Endothelial cell of umbilical vein (primary cell): ENCODE measurements at regions not wholly inside any gene's neighbourhood (a gene's known extent, or its start where the extent isn't known, plus 50 kb on each side); places are given as distances from the start of the nearest gene placed in this dataset.

Experiments
- BruUV-seq: library from RNA; stranded (reverse); fragments of 400-500 nt; replicated peaks from 2 replicates; lab custom pipeline; 2021; lab: Mats Ljungman, UMichigan
- CTCF ChIA-PET: fragments of 300-600, 350-600 bp; sonication (Branson Sonifier 250); formaldehyde crosslinking; loops from one replicate; lab custom pipeline; 2021; ENCODE audit warnings: antibody characterized with exemption, inconsistent platforms; lab: Charles Lee
- POLR2A ChIA-PET: fragments of 300-600, 350-600 bp; sonication (Branson Sonifier 250); formaldehyde crosslinking; loops from one replicate; lab custom pipeline; 2021; ENCODE audit warnings: antibody characterized with exemption, inconsistent platforms; lab: Charles Lee
- DNase-seq: peaks from one replicate; pipeline ENCODE4 v3.0.0-alpha.2; 2011; ENCODE audit warnings: low read depth, low spot score
- FAIRE-seq: peaks from 2 replicates; lab custom pipeline; 2011; peaks lifted over from hg19 to GRCh38; lab: Jason Lieb, UNC
- H2AFZ ChIP-seq: 2 replicates; pipeline ENCODE4 v1.6.0; 2012; ENCODE audit warnings: low read depth, low read length, control low read depth, inconsistent platforms
- H3K27ac ChIP-seq: 2 replicates; pipeline ENCODE4 v1.5.1; 2011; ENCODE audit warnings: low read depth, mild to moderate bottlenecking, control low read depth, low read length, moderate library complexity; ENCODE audit not compliant: insufficient read depth
- H3K27me3 ChIP-seq, 2 experiments: 2 replicates each; pipeline versions ENCODE4 v1.6.0 to v1.6.1; 2011; ENCODE audit warnings: low read length in 2 of 2, mixed read lengths in 1 of 2; ENCODE audit not compliant: control insufficient read depth in 2 of 2, insufficient read depth in 2 of 2
- H3K36me3 ChIP-seq, 2 experiments: 2 replicates in 1 of 2; 3 replicates in 1 of 2; pipeline ENCODE4 v1.5.1; 2011; ENCODE audit warnings: low read length in 2 of 2, mild to moderate bottlenecking in 1 of 2, moderate library complexity in 1 of 2; ENCODE audit not compliant: control insufficient read depth in 2 of 2, insufficient read depth in 2 of 2; ENCODE audit errors: extremely low read depth in 1 of 2
- H3K4me1 ChIP-seq: 3 replicates; pipeline ENCODE4 v1.5.1; 2011; ENCODE audit warnings: mild to moderate bottlenecking, low read length; ENCODE audit not compliant: control insufficient read depth, insufficient read depth; ENCODE audit errors: extremely low read depth
- H3K4me2 ChIP-seq: 2 replicates; pipeline ENCODE4 v1.6.1; 2011; ENCODE audit warnings: low read length, control low read depth, mixed read lengths; ENCODE audit not compliant: insufficient read depth
- H3K4me3 ChIP-seq, 3 experiments: fragments of 200-600 bp in 1 of 3; sonication (generic), shearing (Covaris generic) in 1 of 3; replicated peaks in 1 of 3; 2 replicates each; pipeline ENCODE4 v1.5.1; 2011 to 2016; ENCODE audit warnings: control low read depth in 3 of 3, low read length in 3 of 3, mild to moderate bottlenecking in 2 of 3, inconsistent platforms in 1 of 3, low read depth in 1 of 3, moderate library complexity in 1 of 3; ENCODE audit not compliant: insufficient read depth in 1 of 3
- H3K79me2 ChIP-seq: 2 replicates; pipeline ENCODE4 v1.6.0; 2012; ENCODE audit warnings: low read length, inconsistent platforms; ENCODE audit not compliant: control insufficient read depth, insufficient read depth
- H3K9ac ChIP-seq: replicated peaks from 2 replicates; pipeline ENCODE3; 2011; ENCODE audit warnings: low read length, control low read depth; ENCODE audit not compliant: insufficient read depth; ENCODE audit errors: extremely low read depth
- H3K9me1 ChIP-seq: replicated peaks from 3 replicates; pipeline ENCODE4 v1.6.0; 2011; ENCODE audit warnings: mild to moderate bottlenecking, low read length; ENCODE audit not compliant: control insufficient read depth, insufficient read depth; ENCODE audit errors: extremely low read depth
- H3K9me3 ChIP-seq: replicated peaks from 2 replicates; pipeline ENCODE4 v1.5.1; 2012; ENCODE audit warnings: low read length, inconsistent platforms; ENCODE audit not compliant: control insufficient read depth, insufficient read depth
- H4K20me1 ChIP-seq: replicated peaks from 2 replicates; pipeline ENCODE3; 2011; ENCODE audit warnings: mild to moderate bottlenecking, low read length; ENCODE audit not compliant: control insufficient read depth, insufficient read depth; ENCODE audit errors: extremely low read depth
- EZH2 ChIP-seq: IDR thresholded peaks from 2 replicates; pipeline ENCODE4 v1.6.1; 2012; ENCODE audit warnings: borderline replicate concordance, low read depth, mild to moderate bottlenecking, moderate library complexity, low read length, inconsistent platforms; ENCODE audit not compliant: severe bottlenecking
- FOS ChIP-seq: IDR thresholded peaks from 2 replicates; pipeline ENCODE4 v1.6.1; 2011; ENCODE audit warnings: mild to moderate bottlenecking, low read length, moderate library complexity, borderline replicate concordance; ENCODE audit not compliant: insufficient read depth
- JUN ChIP-seq: IDR thresholded peaks from 2 replicates; pipeline ENCODE4 v1.6.1; 2011; ENCODE audit warnings: borderline replicate concordance, low read depth; ENCODE audit not compliant: insufficient read length, insufficient read depth
- MYC ChIP-seq: IDR thresholded peaks from one replicate; pipeline ENCODE4 v1.6.1; 2011; ENCODE audit warnings: mild to moderate bottlenecking, low read depth, low read length
- POLR2AphosphoS5 ChIP-seq: IDR thresholded peaks from 2 replicates; pipeline ENCODE4 v1.6.1; 2012; ENCODE audit warnings: low read depth, mild to moderate bottlenecking, control low read depth, low read length, moderate library complexity; ENCODE audit not compliant: insufficient read depth
- dilution Hi-C: fragments of 300-500 bp; cut with MboI; formaldehyde crosslinking; loops from one replicate; pipeline ENCODE4 v1.15.0; 2019; ENCODE audit warnings: low sequenced_read_pairs; ENCODE audit not compliant: extremely low pct_ligation_motif_present
- intact Hi-C: fragments of 100-400 bp; cut with micrococcal nuclease; formaldehyde crosslinking; loops from one replicate; pipeline ENCODE4 v1.10.0; 2022
- TF ChIP-seq, protein P1 (sequence below), 2 donors: IDR thresholded peaks; 1 replicate in 1 of 2; 2 replicates in 1 of 2; pipeline ENCODE4 v1.5.1; 2011; ENCODE audit warnings: low read length in 2 of 2, mild to moderate bottlenecking in 2 of 2, moderate library complexity in 2 of 2, control low read depth in 1 of 2, inconsistent platforms in 1 of 2, low read depth in 1 of 2; ENCODE audit not compliant: insufficient read depth in 1 of 2; ENCODE audit errors: extremely low read depth in 1 of 2

DNA sequence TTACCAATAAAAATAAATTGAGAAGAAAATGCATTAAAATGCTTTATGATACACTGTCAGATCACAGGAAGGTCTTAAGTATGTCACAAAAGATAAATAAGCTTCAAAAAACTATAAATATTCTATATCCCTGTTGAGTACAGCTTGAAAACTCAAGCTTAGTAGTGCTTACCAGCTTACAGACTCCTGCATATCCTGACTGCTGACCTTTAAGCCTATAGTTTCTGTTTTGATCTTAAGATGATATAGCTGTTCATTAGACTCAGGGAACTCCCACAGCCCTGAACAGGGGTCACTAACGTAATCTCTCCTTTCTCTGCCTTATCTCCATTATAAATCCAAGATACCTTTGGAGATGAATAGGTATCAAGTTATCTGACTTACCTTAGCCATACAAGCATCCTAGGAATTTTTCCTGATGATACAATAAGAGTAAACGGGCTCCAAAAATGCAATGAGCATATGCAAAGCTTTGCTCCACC lies 93.7 kb upstream of the RBBP8 start:
- CTCF ChIA-PET, result interaction anchor here (0.6 to 2.6 kb wide), 7 partner anchors 10 to 144 kb away, joined by 3 to 7 read pairs (median 5); no protein-coding TSS in a partner anchor
- H3K9me1 ChIP-seq, result no peaks in the 10 kb centered on the region
- intact Hi-C loops, result no loop called here
- FAIRE-seq (no peak), DNase-seq (no peak)
- no peak overlapping the region for H3K27ac ChIP-seq
- H3K79me2 ChIP-seq, result no peaks in the 10 kb centered on the region
- no peak overlapping the region for H3K4me3 ChIP-seq
- no peaks in the 10 kb centered on the region for H3K4me1 ChIP-seq
- H3K27me3 ChIP-seq, result peaks cover 51 to 77% of the 10 kb centered on the region in 2 experiments
- H3K9me3 ChIP-seq, result no peaks in the 10 kb centered on the region
- no peaks in the 10 kb centered on the region for H4K20me1 ChIP-seq
- POLR2A ChIA-PET, result no interaction called here
- dilution Hi-C loops, result no loop called here
- no peak overlapping the region for H3K9ac ChIP-seq
- TF ChIP-seq MYC, result no peak
- no peak for TF ChIP-seq JUN
- no peak for TF ChIP-seq FOS
- TF ChIP-seq POLR2AphosphoS5, result no peak
- no peak for TF ChIP-seq EZH2
- TF ChIP-seq, protein P1, sequence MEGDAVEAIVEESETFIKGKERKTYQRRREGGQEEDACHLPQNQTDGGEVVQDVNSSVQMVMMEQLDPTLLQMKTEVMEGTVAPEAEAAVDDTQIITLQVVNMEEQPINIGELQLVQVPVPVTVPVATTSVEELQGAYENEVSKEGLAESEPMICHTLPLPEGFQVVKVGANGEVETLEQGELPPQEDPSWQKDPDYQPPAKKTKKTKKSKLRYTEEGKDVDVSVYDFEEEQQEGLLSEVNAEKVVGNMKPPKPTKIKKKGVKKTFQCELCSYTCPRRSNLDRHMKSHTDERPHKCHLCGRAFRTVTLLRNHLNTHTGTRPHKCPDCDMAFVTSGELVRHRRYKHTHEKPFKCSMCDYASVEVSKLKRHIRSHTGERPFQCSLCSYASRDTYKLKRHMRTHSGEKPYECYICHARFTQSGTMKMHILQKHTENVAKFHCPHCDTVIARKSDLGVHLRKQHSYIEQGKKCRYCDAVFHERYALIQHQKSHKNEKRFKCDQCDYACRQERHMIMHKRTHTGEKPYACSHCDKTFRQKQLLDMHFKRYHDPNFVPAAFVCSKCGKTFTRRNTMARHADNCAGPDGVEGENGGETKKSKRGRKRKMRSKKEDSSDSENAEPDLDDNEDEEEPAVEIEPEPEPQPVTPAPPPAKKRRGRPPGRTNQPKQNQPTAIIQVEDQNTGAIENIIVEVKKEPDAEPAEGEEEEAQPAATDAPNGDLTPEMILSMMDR (IDR thresholded peaks at IDR 0.05; ENCODE audit: extremely low read depth in 1 of 2, insufficient read depth in 1 of 2, low read depth in 1 of 2, low read length in 2 of 2), result no peak
- no TSS peak for BruUV-seq
- H3K36me3 ChIP-seq, result no peaks in the 10 kb centered on the region
- no peak overlapping the region for H3K4me2 ChIP-seq
- H2AFZ ChIP-seq, result no peak overlapping the region
